OCI-LY3 (cell line): ENCODE measurements at regions not wholly inside any gene's neighbourhood (a gene's known extent, or its start where the extent isn't known, plus 50 kb on each side); places are given as distances from the start of the nearest gene placed in this dataset.

Experiments used
- CTCF ChIP-seq: fragments of 200-600, 300-600 bp; sonication (generic); IDR thresholded peaks from 2 replicates; pipeline ENCODE4 v1.5.1; 2014; ENCODE audit warnings: antibody characterized with exemption, low read length, low read depth
- EZH2phosphoT487 ChIP-seq: fragments of 200-600 bp; shearing (Covaris generic); IDR thresholded peaks from 2 replicates; pipeline ENCODE4 v1.6.1; 2018; ENCODE audit warnings: antibody characterized with exemption, mixed run types, low read depth

- TF ChIP-seq CTCF = no peak
- TF ChIP-seq EZH2phosphoT487 = no peak
Observed at GRCh38 chr5:159467666-159468065, 137.4 kb upstream of the IL12B start.
